IMR-90 (cell line): ENCODE measurements at regions not wholly inside any gene's neighbourhood (a gene's known extent, or its start where the extent isn't known, plus 50 kb on each side); places are given as distances from the start of the nearest gene placed in this dataset.

ENCODE experiments used
- ATAC-seq: fragments of 200-7000 bp; cut with Tn5 transposase; 2 replicates; pipeline ENCODE4 v1.9.1; 2020; ENCODE audit warnings: low read depth, mild to moderate bottlenecking, moderate library complexity
- BruUV-seq: library from RNA; stranded (reverse); fragments of 400-500 nt; replicated peaks from 2 replicates; lab custom pipeline; 2021; lab: Mats Ljungman, UMichigan
- CTCF ChIA-PET: fragments of 300-600 bp; formaldehyde crosslinking; extraction: SDS; loops from one replicate; lab custom pipeline; 2021; ENCODE audit warnings: antibody characterized with exemption; lab: Yijun Ruan, JAX
- POLR2A ChIA-PET: fragments of 300-600 bp; sonication (Branson Sonifier 250); formaldehyde crosslinking; loops from one replicate; lab custom pipeline; 2022; ENCODE audit warnings: antibody characterized with exemption; ENCODE audit not compliant: unreplicated experiment; lab: Charles Lee
- DNase-seq: peaks from one replicate; pipeline ENCODE4 v3.0.0; 2013
- H2AFZ ChIP-seq: replicated peaks from 2 replicates; pipeline ENCODE3; 2013; ENCODE audit warnings: low read length, mild to moderate bottlenecking; ENCODE audit not compliant: poor library complexity
- H2AK5ac ChIP-seq: 2 replicates; pipeline ENCODE4 v1.6.1; 2013; ENCODE audit warnings: low read depth, low read length, inconsistent platforms
- H2AK9ac ChIP-seq: replicated peaks from 2 replicates; pipeline ENCODE3; 2013; ENCODE audit warnings: mild to moderate bottlenecking, low read depth, low read length, moderate library complexity; ENCODE audit not compliant: poor library complexity
- H2BK120ac ChIP-seq: 2 replicates; pipeline ENCODE4 v1.6.1; 2013; ENCODE audit warnings: low read depth, low read length, inconsistent platforms
- H2BK15ac ChIP-seq: 3 replicates; pipeline ENCODE4 v1.6.1; 2013; ENCODE audit warnings: low read depth, low read length, inconsistent platforms
- H2BK20ac ChIP-seq: 2 replicates; pipeline ENCODE4 v1.6.1; 2013; ENCODE audit warnings: low read depth, mild to moderate bottlenecking, inconsistent platforms, low read length, moderate library complexity
- H2BK5ac ChIP-seq: 2 replicates; pipeline ENCODE4 v1.6.1; 2013; ENCODE audit warnings: mild to moderate bottlenecking, low read depth, low read length, inconsistent platforms; ENCODE audit not compliant: poor library complexity, severe bottlenecking
- H3K14ac ChIP-seq: replicated peaks from 2 replicates; pipeline ENCODE4 v1.6.1; 2013; ENCODE audit warnings: low read depth, low read length, inconsistent platforms
- H3K18ac ChIP-seq: 2 replicates; pipeline ENCODE4 v1.6.1; 2013; ENCODE audit warnings: low read depth, low read length, control low read depth
- H3K23ac ChIP-seq: 2 replicates; pipeline ENCODE4 v1.6.1; 2013; ENCODE audit warnings: low read depth, low read length, inconsistent platforms
- H3K27ac ChIP-seq: 2 replicates; pipeline ENCODE4 v1.5.1; 2013; ENCODE audit warnings: mild to moderate bottlenecking, control low read depth, low read length; ENCODE audit not compliant: insufficient read depth
- H3K27me3 ChIP-seq: 2 replicates; pipeline ENCODE4 v1.6.1; 2013; ENCODE audit warnings: low read length; ENCODE audit not compliant: control insufficient read depth, insufficient read depth
- H3K36me3 ChIP-seq: 2 replicates; pipeline ENCODE4 v1.6.1; 2013; ENCODE audit warnings: low read length, mixed read lengths; ENCODE audit not compliant: control insufficient read depth, insufficient read depth
- H3K4ac ChIP-seq: 2 replicates; pipeline ENCODE4 v1.6.1; 2013; ENCODE audit warnings: low read depth, low read length, inconsistent platforms
- H3K4me1 ChIP-seq: 2 replicates; pipeline ENCODE4 v1.6.1; 2013; ENCODE audit warnings: low read length, mixed read lengths; ENCODE audit not compliant: control insufficient read depth, insufficient read depth
- H3K4me2 ChIP-seq: 2 replicates; pipeline ENCODE4 v1.6.1; 2013; ENCODE audit warnings: low read depth, mild to moderate bottlenecking, control low read depth, low read length, moderate library complexity
- H3K4me3 ChIP-seq: 2 replicates; pipeline ENCODE4 v1.5.1; 2013; ENCODE audit warnings: low read depth, mild to moderate bottlenecking, control low read depth, low read length, moderate library complexity; ENCODE audit not compliant: insufficient read depth
- H3K56ac ChIP-seq: 2 replicates; pipeline ENCODE4 v1.6.1; 2013; ENCODE audit warnings: low read length, inconsistent platforms; ENCODE audit not compliant: insufficient read depth; ENCODE audit errors: extremely low read depth
- H3K79me1 ChIP-seq, 2 experiments: 2 replicates each; pipeline ENCODE4 v1.6.1; 2013; ENCODE audit warnings: low read length in 2 of 2, inconsistent platforms in 1 of 2, low read depth in 1 of 2
- H3K9ac ChIP-seq: 2 replicates; pipeline ENCODE4 v1.6.1; 2013; ENCODE audit warnings: low read depth, low read length, control low read depth
- H3K9me1 ChIP-seq: 2 replicates; pipeline ENCODE4 v1.6.1; 2013; ENCODE audit warnings: low read length, inconsistent platforms; ENCODE audit not compliant: insufficient read depth
- H3K9me3 ChIP-seq: 2 replicates; pipeline ENCODE4 v1.6.1; 2013; ENCODE audit warnings: low read length; ENCODE audit not compliant: control insufficient read depth, insufficient read depth
- H4K20me1 ChIP-seq: 2 replicates; pipeline ENCODE4 v1.6.1; 2013; ENCODE audit warnings: low read length, inconsistent platforms; ENCODE audit not compliant: insufficient read depth
- H4K5ac ChIP-seq: 2 replicates; pipeline ENCODE4 v1.6.1; 2013; ENCODE audit warnings: mild to moderate bottlenecking, low read depth, low read length, control low read depth
- H4K8ac ChIP-seq, 2 experiments: 2 replicates each; pipeline ENCODE4 v1.6.1; 2013; ENCODE audit warnings: low read depth in 2 of 2, low read length in 2 of 2, control low read depth in 1 of 2, inconsistent platforms in 1 of 2
- H4K91ac ChIP-seq: 2 replicates; pipeline ENCODE4 v1.6.1; 2013; ENCODE audit warnings: low read depth, low read length, inconsistent platforms; ENCODE audit not compliant: insufficient read depth
- BHLHE40 ChIP-seq: fragments of 150-350 bp; IDR thresholded peaks from 2 replicates; pipeline ENCODE4 v1.6.1; 2016; ENCODE audit warnings: mild to moderate bottlenecking, low read depth, low read length
- CEBPB ChIP-seq: IDR thresholded peaks from 2 replicates; pipeline ENCODE4 v1.6.1; 2012; ENCODE audit warnings: low read depth, low read length, improper control_type of control experiment
- CHD1 ChIP-seq: IDR thresholded peaks from 2 replicates; pipeline ENCODE4 v1.6.1; 2012; ENCODE audit warnings: low read depth, low read length, improper control_type of control experiment
- FOS ChIP-seq: fragments of 150-350 bp; IDR thresholded peaks from 2 replicates; pipeline ENCODE4 v1.6.1; 2016; ENCODE audit warnings: low read depth, low read length
- MAFK ChIP-seq: IDR thresholded peaks from 2 replicates; pipeline ENCODE4 v1.6.1; 2012; ENCODE audit warnings: low read depth, low read length, improper control_type of control experiment
- MAZ ChIP-seq: IDR thresholded peaks from 2 replicates; pipeline ENCODE4 v1.6.1; 2012; ENCODE audit warnings: low read depth, mild to moderate bottlenecking, low read length, improper control_type of control experiment, moderate library complexity, borderline replicate concordance
- MXI1 ChIP-seq: IDR thresholded peaks from 2 replicates; pipeline ENCODE4 v1.6.1; 2012; ENCODE audit warnings: low read depth, mild to moderate bottlenecking, low read length, moderate library complexity, borderline replicate concordance
- NFE2L2 ChIP-seq: fragments of 150-350 bp; IDR thresholded peaks from 2 replicates; pipeline ENCODE4 v1.6.1; 2016; ENCODE audit warnings: low read depth, mild to moderate bottlenecking, low read length
- POLR2A ChIP-seq: IDR thresholded peaks from 2 replicates; pipeline ENCODE4 v1.6.1; 2012; ENCODE audit warnings: mild to moderate bottlenecking, low read depth, low read length
- RAD21 ChIP-seq: IDR thresholded peaks from 2 replicates; pipeline ENCODE4 v1.6.1; 2012; ENCODE audit warnings: low read length, improper control_type of control experiment
- RCOR1 ChIP-seq: IDR thresholded peaks from 2 replicates; pipeline ENCODE4 v1.6.1; 2012; ENCODE audit warnings: mild to moderate bottlenecking, low read length, improper control_type of control experiment; ENCODE audit not compliant: insufficient replicate concordance
- RFX5 ChIP-seq: IDR thresholded peaks from 2 replicates; pipeline ENCODE4 v1.8.0; 2012; ENCODE audit warnings: low read depth, mild to moderate bottlenecking, low read length, moderate library complexity
- SMC3 ChIP-seq: fragments of 150-350 bp; IDR thresholded peaks from 2 replicates; pipeline ENCODE4 v1.6.1; 2016; ENCODE audit warnings: low read depth, mild to moderate bottlenecking, antibody characterized with exemption, low read length, moderate library complexity
- WGBS, 2 experiments: methylation state at CpG; one replicate each; pipeline versions ENCODE4 v1.1.5 to v1.1.7; 2013; ENCODE audit warnings: missing lambda C conversion rate in 2 of 2; ENCODE audit not compliant: insufficient read length in 1 of 2; ENCODE audit errors: extremely low coverage in 2 of 2; 5-methylcytosine and 5-hydroxymethylcytosine counted together
- dilution Hi-C: fragments of 300-500 bp; cut with HindIII; formaldehyde crosslinking; loops from one replicate; pipeline ENCODE4 v1.14.3; 2018; ENCODE audit warnings: low sequenced_read_pairs; ENCODE audit not compliant: unreplicated experiment
- in situ Hi-C: fragments of 300-500 bp; cut with MboI; formaldehyde crosslinking; loops from 3 replicates; pipeline ENCODE4 v1.14.3; 2019; ENCODE audit warnings: low sequenced_read_pairs, inconsistent platforms, mixed read lengths
- intact Hi-C: fragments of 100-400 bp; cut with micrococcal nuclease; formaldehyde crosslinking; loops from 2 replicates; pipeline ENCODE4 v1.10.0; 2022
- TF ChIP-seq, protein P1 (sequence below): fragments of 150-350 bp; IDR thresholded peaks from 2 replicates; pipeline ENCODE4 v1.6.1; 2016; ENCODE audit warnings: low read depth, mild to moderate bottlenecking, low read length, moderate library complexity, borderline replicate concordance
- TF ChIP-seq, protein P2 (sequence below): fragments of 150-350 bp; IDR thresholded peaks from 2 replicates; pipeline ENCODE4 v1.6.1; 2017; ENCODE audit warnings: mild to moderate bottlenecking, antibody characterized with exemption, low read length, low read depth
- TF ChIP-seq, protein P3 (sequence below): conservative IDR thresholded peaks from 2 replicates; pipeline ENCODE4 v1.5.1; 2012; ENCODE audit warnings: mild to moderate bottlenecking, low read depth, low read length, improper control_type of control experiment

DNA sequence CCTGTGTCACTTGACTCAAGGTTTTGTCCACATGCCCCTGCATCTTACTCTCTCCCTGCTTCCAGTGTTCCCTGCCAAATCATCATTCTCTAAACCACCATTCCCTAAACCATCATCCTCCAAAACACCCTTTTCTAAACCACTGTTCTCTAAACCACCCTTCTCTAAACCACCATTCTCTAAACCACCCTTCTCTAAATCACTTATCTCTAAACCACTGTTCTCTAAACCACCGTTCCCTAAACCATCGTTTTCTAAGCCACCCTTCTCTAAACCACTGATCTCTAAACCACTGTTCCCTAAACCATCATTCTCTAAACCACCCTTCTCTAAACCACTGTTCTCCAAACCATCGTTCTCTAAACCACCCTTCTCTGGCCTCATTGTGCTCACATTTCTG lies 142.1 kb downstream of the CXCL12 start:
- no peak overlapping the region for H2AK5ac ChIP-seq
- no peaks in the 10 kb centered on the region for H3K4me1 ChIP-seq
- no peaks in the 10 kb centered on the region for H4K20me1 ChIP-seq
- H2AFZ ChIP-seq, result no peak overlapping the region
- TF ChIP-seq FOS (no peak), BHLHE40 (no peak), CHD1 (no peak), MXI1 (no peak), MAZ (no peak), RCOR1 (no peak), CEBPB (no peak), RAD21 (no peak), NFE2L2 (no peak), MAFK (no peak), POLR2A (no peak), RFX5 (no peak), SMC3 (no peak)
- TF ChIP-seq, protein P1, sequence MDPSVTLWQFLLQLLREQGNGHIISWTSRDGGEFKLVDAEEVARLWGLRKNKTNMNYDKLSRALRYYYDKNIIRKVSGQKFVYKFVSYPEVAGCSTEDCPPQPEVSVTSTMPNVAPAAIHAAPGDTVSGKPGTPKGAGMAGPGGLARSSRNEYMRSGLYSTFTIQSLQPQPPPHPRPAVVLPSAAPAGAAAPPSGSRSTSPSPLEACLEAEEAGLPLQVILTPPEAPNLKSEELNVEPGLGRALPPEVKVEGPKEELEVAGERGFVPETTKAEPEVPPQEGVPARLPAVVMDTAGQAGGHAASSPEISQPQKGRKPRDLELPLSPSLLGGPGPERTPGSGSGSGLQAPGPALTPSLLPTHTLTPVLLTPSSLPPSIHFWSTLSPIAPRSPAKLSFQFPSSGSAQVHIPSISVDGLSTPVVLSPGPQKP, result no peak
- TF ChIP-seq, protein P2, sequence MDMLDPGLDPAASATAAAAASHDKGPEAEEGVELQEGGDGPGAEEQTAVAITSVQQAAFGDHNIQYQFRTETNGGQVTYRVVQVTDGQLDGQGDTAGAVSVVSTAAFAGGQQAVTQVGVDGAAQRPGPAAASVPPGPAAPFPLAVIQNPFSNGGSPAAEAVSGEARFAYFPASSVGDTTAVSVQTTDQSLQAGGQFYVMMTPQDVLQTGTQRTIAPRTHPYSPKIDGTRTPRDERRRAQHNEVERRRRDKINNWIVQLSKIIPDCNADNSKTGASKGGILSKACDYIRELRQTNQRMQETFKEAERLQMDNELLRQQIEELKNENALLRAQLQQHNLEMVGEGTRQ, result no peak
- TF ChIP-seq, protein P3, sequence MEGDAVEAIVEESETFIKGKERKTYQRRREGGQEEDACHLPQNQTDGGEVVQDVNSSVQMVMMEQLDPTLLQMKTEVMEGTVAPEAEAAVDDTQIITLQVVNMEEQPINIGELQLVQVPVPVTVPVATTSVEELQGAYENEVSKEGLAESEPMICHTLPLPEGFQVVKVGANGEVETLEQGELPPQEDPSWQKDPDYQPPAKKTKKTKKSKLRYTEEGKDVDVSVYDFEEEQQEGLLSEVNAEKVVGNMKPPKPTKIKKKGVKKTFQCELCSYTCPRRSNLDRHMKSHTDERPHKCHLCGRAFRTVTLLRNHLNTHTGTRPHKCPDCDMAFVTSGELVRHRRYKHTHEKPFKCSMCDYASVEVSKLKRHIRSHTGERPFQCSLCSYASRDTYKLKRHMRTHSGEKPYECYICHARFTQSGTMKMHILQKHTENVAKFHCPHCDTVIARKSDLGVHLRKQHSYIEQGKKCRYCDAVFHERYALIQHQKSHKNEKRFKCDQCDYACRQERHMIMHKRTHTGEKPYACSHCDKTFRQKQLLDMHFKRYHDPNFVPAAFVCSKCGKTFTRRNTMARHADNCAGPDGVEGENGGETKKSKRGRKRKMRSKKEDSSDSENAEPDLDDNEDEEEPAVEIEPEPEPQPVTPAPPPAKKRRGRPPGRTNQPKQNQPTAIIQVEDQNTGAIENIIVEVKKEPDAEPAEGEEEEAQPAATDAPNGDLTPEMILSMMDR, result no peak
- no peaks in the 10 kb centered on the region for H3K79me1 ChIP-seq
- no peak overlapping the region for H3K56ac ChIP-seq
- no peak for ATAC-seq
- intact Hi-C loops, result no loop called here
- no TSS peak for BruUV-seq
- H3K4me3 ChIP-seq, result no peak overlapping the region
- H4K5ac ChIP-seq, result no peak overlapping the region
- no peak overlapping the region for H2BK15ac ChIP-seq
- H2BK120ac ChIP-seq, result no peak overlapping the region
- no peak overlapping the region for H2AK9ac ChIP-seq
- H2BK5ac ChIP-seq, result no peak overlapping the region
- no peak overlapping the region for H3K27ac ChIP-seq
- H2BK20ac ChIP-seq, result no peak overlapping the region
- no peak overlapping the region for H4K91ac ChIP-seq
- H3K14ac ChIP-seq, result no peak overlapping the region
- in situ Hi-C loops, result no loop called here
- 82 to 100% methylated on average over 1 to 3 of the region's 3 CpGs for WGBS, 2 experiments
- H3K4ac ChIP-seq, result no peak overlapping the region
- ChIA-PET POLR2A (no interaction called here), CTCF (no interaction called here)
- no peak overlapping the region for H3K9ac ChIP-seq
- H3K4me2 ChIP-seq, result no peak overlapping the region
- no peak overlapping the region for H4K8ac ChIP-seq
- H3K9me1 ChIP-seq, result no peaks in the 10 kb centered on the region
- H3K9me3 ChIP-seq, result no peaks in the 10 kb centered on the region
- no peak overlapping the region for H3K18ac ChIP-seq
- DNase-seq, result no peak
- dilution Hi-C loops, result no loop called here
- peaks cover 16% of the 10 kb centered on the region for H3K27me3 ChIP-seq
- H3K23ac ChIP-seq, result no peak overlapping the region
- no peaks in the 10 kb centered on the region for H3K36me3 ChIP-seq
